HG03457 (cell line): ENCODE measurements at regions not wholly inside any gene's neighbourhood (a gene's known extent, or its start where the extent isn't known, plus 50 kb on each side); places are given as distances from the start of the nearest gene placed in this dataset.
A peak's percentile ranks its signal among the peaks of the same experiment; 100 is the strongest.

ENCODE experiments used
- ATAC-seq: cut with Tn5 transposase; IDR thresholded peaks from one replicate; pipeline ENCODE4 v1.9.1; 2021; ENCODE audit warnings: moderate number of reproducible peaks; ENCODE audit not compliant: unreplicated experiment

DNA sequence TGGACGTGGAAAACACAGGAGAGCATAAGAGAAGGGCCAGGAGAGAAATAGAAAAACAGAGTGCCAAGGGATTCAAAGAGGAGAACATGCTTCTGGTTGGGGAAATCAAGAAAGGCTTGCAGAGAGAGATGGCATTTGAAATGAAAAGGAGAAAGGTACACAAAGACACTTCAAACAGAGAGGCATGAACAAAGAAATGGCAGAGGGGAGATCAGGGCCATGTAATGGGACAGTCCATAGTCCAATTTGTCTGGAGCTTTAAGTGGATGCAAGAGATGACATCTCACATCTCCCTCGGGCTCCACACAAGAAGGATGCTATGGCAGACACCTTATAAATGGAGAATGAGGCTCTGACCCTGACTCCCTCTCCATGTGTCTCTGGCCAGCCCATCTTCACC is 331.1 kb downstream of the MLLT3 start:
- no peak for ATAC-seq

DNA sequence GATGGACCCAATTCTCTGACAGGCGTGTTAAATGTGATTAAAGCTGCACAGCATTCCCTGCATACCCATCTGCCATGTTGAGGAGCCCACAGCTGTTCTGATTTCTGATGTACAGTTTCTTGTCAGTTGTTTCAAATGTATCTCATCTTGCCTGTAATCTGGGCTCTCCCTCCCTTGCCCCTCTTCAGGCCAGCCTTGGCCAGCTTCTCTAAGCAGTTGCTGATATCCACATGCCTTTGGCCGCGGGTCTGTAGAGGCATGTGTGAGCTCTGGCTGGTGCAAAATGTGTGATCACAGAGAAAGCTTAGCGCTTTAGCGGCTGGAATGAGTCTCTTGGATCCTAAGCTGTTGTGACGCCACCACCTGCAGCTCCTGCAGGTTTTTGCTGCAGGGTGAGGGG is 332.0 kb downstream of the MLLT3 start:
- no peak for ATAC-seq

DNA sequence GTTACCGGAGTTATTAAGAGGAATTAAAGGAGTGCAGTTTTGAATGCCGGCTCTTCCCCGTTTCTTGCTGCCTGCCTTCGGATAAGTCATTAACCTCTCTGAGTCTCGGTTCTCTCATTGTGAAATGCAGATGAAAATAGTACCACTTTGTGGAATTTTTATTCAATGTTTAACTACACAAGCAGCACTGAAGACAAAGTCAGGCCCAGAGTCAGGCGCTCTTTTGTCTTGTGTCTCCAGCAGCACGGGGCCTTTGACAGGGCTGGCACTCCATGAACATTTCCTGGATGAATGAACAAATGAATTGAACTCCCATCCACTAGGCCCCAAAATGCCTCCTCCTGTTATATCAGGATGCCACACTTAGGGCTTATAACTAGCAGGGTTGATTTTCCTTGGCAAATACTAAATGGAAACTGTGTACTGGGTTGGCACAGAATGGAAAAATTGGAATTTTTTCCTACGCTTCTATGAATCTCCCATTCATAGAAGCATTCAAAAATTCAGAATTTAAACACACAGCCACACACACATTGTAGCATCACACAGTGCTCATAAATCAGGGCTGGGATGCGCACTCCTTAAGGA is 332.8 kb downstream of the MLLT3 start:
- no peak for ATAC-seq

DNA sequence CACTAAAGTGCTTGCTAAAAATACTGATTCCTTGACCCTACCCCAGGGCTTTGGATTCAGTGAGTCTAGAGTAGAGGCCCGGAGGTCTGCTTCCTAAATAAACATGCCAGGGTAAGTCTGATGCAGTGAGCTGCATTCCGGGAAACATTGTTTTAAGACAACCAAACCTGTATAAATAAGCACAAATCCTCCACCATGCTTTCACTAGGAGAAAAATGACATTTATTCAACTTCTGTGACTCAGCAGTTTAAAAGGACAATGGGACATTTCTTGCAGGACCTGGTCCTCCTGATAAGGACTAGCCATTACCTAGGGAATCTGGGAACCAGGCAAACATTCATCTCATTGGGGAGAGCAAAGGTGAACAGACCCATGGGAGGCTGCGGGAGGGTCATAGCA is 335.3 kb downstream of the MLLT3 start:
- no peak for ATAC-seq

DNA sequence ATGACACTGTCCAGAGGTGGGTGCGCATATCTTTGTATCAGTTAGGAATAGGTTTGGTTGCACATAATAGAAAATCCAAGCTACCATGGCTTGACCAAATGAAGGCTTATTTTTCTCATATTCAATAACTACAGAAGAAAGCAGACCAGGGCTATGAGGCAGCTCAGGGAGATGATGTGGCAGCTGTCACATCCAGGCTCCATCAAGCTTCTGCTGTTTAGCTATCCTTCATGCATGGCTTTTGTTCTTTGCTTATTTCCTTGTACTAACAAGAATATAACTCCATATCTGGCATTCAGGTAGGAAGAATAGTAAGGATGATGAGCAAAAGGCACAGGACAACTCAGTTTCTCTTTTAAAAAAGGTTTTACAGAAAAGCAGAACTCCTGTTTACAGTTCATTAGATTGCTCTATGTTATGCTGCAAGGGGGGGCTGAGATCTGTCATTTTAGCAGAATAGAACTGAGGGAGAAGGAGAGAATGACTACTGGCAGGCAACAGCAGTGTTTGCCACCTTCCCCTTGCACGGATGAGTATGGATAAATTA is 336.1 kb downstream of the MLLT3 start:
- no peak for ATAC-seq

DNA sequence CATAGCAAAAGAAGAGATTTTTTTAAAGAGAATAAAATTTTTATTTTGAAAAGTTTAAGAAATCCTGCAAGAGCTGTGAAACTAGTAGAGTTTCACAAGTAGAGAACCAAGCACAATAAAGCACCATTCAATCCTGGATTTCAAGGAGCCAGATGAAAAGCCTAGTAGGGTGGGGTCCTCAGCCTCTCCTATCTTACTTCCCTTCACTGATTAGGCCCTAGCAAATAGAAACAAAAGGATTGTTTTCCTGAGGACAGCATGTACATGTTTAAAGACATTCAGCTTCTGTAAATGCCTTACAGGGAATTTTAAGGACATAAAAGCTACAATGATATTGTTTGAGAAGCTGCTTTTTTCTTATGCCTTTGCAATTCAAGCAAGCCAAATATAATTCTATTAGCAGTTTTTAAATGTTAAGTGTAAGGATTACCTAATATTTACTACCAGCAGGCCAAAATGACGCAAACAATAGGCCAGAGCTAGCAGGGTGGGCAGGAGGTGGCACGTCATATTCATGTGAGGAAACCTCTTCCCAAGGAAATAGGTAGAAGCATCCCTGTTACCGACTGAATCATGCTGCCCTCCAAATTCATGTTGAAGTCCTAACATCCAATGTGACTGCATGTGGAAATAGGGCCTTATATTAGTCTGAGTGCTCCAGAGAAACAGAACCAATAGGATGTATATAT is 337.6 kb downstream of the MLLT3 start:
- no peak for ATAC-seq

DNA sequence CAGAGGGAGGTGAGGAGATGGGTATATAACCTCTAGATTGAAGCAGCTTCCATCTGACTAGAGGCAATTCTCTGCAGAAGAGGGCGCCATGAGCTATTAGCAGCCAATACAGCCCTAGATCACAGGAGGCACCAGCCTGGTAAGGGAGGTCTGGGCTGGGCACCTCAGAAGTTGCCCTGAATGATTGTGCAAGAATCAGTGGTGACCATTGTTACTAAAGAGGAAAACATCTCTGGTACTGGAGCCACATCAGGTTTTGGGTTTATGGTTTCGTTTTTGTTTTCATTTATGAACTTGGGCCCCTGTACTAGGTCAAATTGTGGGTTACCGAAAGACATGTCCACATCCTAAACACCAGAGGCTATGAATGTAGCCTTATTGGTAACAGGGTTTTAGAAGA is 342.0 kb downstream of the MLLT3 start:
- ATAC-seq = no peak

DNA sequence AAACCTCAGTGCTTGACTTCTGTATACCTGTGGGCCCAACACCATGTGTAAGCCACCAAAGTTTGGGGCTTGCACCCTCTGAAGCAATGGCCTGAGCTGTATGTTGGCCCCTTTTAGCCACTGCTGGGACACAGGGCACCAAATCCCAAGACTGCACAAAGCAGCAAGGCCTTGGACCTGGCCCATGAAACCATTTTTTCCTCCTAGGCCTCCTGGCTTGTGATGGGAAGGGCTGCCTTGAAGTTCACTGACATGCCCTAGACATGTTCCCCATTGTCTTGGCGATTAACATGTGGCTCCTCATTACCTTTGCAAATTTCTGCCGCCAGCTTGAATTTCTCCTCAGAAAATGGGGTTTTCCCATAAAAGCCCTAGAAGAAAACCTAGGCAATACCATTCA is 345.5 kb downstream of the MLLT3 start:
- ATAC-seq = no peak

DNA sequence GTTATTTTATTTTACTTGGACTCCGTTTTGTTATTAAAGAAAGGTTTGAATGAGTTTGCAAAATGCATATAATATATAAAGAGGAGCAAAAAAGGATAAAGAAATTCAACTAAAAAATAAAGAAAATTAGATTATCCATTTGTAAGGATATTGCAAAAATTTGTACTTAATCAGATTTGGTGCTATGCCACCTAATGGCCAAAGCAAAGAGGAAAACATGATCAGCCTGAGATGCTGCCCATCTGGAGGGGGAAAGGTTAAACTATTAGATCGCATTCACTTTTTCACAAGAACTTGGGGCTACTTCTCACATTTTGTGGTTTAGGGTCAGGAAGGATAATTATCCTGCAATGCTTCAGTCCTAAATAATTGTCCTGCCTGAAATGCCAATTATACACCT is 350.6 kb downstream of the MLLT3 start:
- no peak for ATAC-seq

DNA sequence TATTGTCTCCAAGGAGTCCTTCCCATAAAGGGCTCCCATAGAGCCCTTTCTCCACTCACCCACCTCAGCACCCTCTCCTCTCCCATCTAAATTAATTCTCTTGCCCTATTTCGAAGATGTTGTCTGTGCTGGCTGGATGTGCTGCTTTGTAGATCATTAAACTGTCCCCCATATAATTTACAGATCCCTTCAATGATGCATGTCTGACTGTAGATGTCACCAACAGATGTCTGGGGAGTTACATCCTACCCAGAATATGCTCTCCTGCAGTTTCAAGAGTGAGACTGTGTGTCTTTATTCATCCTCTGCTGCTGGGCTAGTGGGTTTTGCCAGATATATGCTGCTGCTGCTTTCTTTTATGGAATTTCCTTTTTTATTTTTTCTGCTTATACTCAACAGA is 351.2 kb downstream of the MLLT3 start:
- ATAC-seq = no peak

DNA sequence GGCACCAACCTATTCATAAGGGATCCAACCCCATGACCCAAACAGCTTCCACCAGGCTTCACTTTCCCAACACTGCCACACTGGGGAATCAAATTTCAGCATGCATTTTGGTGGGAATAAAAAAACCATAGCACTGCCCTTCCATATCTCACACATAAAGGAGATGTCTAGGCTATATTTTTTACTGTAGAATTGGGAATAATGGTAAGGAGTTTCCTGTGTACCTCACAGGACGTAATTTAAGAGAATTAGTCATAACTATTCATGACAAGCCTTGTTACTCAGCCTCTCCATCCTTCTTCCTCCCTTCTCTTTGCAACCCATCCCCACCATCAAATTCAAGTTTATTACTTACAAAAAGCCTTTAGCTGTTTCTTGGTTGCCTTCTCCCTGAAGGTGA is 352.1 kb downstream of the MLLT3 start:
- no peak for ATAC-seq

DNA sequence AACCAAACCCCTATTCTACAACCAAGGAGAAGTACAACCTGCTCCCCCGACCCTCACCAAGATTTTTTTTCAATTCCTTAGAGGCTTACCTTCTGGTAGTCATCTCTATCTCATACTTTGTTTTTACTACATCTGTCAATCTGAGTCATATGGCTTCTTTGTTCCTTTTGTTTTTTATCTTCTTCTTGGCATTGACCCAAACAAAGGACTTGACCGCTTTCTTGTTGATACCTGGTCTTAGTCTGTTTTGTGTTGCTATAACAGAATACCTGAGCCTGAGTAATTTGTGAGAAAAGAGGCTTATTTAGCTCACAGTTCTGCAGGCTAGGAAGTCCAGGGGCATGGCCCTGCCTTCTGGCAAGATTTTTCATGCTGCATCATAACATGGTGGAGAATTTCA is 352.7 kb downstream of the MLLT3 start:
- no peak for ATAC-seq

DNA sequence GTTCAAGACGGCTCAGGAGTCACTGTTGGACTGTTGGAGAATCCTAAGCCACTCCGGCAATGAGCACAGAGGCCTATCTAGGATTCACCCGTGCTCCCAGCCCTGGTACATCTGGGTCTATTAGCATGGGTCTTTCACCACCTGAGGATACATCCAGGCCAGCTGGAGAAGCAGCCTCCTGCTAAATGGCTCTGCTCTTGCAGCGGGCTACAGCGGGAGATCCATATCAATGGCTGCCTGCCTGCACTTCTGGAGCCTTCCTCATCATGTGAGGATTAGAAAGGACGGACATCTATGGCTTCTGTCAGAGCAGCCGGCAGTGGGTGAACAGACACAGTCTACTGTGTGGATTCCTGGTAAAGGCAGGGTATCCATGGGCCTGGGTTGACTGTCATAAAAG is 357.4 kb downstream of the MLLT3 start:
- no peak for ATAC-seq

DNA sequence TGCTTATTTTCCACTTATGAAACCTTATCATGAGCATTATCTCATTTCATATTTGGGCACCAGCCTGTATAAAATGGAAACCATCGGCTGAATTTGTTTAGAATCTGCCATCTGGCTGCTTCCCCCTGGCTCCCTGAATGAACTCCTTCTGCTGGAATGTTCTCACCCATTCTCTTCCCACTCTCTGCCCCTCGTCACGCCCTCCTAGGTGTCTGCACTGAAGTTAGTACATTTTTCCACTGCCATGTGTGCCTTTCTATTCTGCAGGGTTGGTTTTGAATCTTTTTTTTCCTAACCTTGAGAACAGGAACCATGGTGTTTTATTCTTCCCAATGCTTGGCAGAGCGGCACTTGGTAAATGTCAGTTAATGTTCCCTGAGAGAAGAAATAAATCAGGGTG is 359.7 kb downstream of the MLLT3 start:
- no peak for ATAC-seq

DNA sequence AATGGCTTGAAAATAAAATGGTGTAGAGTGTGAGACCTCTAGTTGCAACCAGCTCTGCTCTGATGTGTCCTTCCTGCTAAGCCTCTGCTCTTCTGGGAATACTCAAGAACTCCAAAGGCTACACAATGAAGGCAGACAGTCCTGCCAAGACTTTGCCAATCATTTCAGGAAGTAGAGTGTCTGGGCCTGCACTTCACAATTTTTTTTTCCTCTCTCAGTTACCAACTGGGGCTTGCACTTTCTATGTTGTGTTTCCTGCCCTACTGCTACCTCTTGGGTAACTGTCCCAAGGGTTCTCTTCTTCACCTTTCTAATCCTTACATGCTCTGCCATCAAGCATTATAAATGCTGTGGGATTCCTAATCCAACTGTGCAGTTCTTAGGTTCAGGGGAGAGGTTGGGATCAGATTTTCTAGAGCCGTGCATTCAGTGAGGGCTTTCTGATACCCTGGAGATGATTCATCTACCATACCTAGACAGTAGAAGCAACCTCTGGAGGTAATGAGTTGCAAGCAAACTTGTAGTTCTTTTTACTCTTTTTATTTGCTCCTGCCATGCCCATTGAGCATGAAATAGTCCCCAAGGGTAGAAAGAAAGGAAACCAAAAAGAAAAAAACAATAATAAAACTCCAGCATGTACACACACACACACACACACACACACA is 365.9 kb downstream of the MLLT3 start:
- ATAC-seq = no peak

DNA sequence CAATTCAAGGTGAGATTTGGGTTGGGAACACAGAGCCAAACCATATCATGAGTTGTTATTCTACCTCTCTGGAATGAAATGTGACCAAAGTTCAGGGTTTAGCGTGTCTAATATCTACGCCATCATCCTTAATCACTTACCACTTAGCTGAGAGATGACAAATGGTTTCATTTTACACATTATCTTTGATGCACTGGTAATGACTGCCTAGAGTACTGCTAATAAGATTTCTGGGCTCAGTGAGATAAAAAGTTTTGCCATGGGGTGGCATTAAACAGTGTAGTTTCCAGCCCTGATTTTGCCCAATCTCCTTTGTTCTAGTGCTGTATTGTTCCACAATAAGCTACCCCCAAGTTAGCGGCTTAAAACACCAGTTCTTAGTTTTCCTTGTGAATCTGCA is 367.2 kb downstream of the MLLT3 start:
- ATAC-seq = no peak

DNA sequence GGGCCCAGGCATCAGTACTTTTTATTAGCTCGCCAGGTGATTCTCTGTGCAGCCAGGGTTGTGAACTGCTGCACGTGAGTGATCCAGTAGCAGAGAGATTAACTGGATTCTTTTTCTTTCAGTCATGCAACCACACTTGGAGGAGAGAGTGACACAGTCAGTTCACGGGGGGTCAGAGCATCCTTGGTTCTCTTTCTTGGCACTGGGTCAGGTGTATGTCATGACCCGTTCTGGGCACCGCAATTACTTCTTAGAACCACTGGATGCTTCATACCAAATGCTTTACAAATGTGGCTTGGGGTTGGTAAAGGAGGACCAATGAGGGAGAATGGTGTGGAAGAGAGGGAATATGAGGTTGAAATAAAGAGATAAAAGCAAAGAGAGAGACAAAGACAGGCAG is 368.7 kb downstream of the MLLT3 start:
- ATAC-seq = no peak

DNA sequence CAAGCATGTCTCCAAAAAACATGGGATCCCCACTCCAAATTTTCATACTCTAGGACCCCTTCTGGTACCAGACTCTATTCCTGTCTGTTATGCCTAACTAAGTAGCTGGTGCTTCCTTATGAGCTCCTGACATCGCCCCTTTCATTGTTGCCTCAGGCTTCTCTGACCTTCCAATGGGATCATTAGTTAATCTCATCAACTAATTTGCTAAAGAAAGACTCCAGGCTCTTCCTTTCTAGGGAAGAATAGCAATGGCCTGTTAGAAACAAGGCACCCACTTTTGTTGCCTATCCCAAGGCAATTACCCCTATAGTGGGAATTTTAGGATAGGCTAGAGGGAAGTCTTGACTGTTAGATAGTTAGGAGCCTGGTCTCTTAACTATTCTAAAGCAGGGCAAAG is 369.5 kb downstream of the MLLT3 start:
- ATAC-seq = no peak

DNA sequence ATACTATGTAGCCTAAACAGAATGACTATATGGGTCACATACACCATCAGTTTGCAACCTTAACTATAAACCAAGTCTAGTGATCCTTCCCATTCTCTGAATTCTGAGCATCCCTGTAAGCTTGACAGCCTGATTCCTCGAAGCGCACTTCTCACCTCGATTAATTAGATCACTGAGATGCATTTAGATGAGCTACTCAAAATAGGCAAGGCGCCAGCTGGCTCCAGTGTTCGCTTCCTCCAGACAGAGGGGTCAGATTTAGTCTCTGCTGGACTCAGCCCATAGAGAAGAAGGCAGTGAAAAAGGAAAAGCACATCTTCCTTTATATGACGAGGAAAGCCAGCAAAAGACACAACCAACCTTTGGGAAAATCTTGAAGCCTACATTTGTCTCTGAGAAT is 371.5 kb downstream of the MLLT3 start:
- ATAC-seq = no peak

DNA sequence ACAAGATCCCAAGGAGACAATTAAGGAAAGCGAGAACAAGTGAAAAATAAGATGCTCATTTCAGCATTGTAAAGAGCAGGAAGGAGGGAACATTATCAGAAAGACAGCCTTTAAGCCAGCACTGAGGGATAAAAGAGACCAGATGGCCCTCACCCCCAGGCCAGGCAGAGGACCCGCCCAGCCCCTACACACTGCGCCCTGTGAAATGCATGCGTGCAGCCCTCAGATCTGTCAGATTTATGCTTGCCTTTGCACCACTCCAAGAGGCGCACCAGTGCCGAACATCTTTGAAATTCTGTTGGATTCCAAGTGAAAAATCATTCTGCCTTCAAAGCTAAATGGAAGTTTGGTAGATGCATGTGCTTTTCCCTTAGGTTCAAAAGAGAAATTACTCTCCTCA is 378.0 kb downstream of the MLLT3 start:
- ATAC-seq = no peak

DNA sequence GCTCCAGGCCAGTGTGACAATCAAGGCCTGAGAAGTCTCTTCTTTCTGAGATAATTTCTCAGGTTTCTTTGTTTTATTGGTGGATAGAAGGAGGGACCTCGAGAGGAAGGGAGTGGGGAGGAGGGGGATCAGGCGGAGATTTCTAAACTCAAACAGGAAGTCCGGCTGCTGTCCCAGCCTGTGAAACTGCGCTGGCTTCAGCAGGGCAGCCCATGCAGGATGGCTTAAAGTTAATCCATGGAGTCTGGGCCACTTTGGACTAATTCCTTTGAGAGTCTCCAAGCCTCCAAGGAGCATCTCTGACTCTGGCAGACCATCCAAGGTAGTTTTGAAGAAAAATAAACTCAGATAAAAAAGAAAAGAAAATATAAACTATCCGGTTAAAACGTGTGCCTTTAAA is 378.5 kb downstream of the MLLT3 start:
- ATAC-seq = no peak

DNA sequence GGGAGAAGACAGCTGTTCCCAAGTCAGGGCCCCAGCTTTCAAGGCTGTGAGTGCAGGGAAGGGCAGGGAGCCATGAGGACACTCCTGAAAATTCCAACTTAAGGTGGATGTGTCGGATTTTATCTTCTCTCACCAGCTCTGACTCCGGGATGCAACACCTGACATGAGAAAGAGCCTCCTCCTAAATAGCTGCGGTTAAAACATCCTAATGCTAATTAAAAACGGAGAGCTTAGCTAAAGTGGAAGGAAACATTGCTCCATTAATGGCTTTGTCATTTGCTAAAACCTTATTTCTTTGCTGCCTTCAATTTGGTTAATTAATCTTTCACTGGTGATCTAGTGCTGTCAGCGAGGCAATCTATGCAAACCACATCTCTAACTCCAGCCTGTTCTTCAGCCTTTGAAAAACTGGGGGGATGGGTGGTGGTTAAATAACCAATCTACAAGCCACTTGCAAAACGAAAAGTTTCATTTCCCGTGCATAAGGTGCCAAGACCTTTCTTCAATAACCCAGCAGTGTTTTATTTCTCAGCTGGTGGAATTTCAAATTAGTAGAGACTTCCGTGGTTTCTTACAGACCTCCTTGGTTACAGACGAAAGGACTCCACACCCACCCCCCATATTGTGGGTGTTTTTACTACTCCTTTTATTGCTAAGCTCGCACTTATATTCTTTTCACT is 379.6 kb downstream of the MLLT3 start:
- peak; percentile 93 for ATAC-seq
